NCI-H1105 treated with DMSO at 0.1 percent for 48 hours (cell line): ENCODE measurements at regions not wholly inside any gene's neighbourhood (a gene's known extent, or its start where the extent isn't known, plus 50 kb on each side); places are given as distances from the start of the nearest gene placed in this dataset.

ENCODE experiments used
- DNase-seq: peaks from one replicate; lab custom pipeline; 2025; lab: John Stamatoyannopoulos, UW

DNA sequence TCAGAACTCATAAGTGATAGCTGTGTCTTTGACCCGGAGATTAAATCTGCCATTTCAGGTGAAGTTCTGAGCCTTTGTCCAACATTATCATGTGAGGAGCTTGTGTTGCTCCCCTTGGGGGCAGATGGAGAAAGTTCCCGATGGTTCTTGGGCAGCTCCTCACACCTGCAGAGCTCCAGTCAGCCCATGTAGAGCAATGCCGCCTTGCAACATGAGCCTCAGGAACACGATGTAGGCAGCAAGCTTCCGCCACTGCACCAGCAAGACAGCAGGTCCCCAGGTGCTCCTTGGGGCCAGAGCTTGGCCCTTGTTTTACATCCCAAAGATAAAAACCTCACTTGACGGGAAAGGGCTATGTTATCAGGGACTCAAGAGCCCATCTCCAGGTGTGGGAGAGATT lies 292.7 kb downstream of the IRX1 start:
- no peak for DNase-seq

DNA sequence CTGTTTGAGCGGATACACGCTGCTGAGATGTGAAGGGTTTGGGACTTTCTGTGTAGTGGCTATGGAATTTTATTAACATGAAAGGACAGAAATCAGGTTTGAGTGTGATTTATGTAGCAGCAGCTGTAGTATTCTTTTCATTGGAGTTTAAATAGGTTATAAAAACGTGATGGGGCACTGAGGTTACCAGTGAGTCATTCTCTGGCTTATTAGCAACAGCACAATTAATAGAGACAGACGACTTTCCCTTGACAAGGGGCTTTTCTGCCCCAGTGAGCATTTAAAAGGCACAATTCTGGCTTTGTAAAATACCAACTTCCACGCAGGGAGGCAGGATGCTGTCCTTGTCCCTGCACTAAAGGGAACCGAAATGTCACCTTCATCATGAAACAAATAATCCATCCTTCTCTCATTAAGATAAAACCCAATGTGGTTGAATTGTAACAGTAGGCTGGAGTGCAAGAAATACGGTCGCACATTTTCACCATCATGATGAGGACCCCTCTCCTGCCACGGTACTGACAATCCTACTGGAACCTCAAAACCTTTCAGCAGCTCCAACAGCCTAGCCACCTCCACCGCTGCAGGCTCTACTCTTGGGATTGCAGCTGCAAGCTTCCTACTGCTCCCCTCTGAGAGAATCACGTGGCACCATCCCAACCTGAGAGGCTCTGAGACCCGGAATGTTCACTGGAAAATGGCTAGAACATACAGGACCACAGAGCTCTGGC lies 293.9 kb downstream of the IRX1 start:
- no peak for DNase-seq

DNA sequence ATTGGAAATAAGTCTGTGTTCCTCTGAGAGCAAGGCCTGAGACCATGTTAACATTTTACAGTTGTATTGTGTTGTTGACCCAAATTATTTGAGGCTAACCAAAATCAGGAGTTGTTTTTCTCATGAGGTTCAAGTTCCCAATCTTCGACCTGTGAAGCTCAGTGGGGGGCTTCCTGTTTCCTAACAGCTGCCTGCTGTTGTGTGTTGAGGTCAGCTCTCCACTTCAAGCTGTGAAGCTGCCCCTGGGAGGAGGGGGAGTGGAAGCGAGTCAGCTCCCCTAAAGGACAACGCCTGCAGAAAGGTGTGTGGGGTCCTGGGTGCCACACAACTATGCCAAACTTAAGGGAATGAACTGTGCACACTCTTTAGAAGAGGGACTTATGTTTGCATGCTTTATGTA lies 295.5 kb downstream of the IRX1 start:
- no peak for DNase-seq

DNA sequence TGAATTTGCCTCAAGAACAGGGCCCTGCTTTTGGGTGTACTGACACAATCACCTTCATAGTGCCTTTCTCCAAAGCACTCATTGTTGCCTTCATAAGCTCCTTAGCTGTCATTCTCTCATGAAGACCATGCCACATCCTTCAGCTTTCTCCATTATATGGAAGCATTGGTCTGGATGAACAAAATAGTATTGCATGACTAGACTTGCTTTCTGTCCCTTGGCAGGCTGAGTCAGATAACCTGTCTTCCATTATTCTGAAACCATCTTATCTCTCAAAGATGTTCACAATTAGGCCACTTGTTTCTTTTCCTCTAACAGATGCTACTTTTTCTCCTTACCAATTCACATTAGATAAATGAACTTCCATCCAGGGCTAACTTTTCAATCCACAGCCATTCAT lies 297.9 kb downstream of the IRX1 start:
- DNase-seq: no peak

DNA sequence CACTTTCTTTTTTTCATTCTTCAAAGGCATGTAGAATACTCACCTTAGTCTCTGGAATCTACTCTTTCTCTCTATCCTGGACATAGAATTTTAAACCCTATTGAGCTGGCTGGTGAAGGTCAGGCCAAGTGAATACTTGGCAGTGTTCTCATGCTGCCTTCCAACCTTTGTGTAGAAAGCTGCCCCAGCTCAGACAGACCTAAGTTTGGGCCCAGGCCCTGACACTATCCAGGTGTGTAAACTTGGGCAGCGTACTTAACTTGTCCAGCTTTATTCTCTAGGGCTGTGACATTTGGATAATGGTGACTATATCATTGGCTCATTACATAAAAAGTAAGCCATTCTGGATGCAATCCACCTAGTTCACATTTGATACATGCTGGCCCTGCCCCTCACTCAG lies 298.3 kb downstream of the IRX1 start:
- no peak for DNase-seq

DNA sequence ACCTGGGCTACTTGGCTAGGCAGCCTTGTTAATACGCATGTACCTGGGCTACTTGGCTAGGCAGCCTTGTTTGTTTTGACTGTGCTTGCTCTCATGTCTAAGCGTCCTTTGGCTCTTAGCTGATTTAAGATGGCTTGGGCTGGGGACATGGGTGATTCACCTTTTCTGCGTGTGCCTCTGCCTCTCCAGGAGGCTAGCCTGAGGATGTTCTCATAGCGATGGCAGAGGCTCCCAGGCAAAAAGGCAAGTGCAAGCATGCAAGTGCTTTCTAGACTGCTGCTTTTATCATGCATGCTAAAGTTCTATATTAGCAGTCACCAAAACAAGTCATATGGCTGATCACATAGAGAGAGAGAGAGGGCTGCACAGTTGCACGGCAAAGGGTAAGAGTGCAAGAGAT lies 300.5 kb downstream of the IRX1 start:
- no peak for DNase-seq

DNA sequence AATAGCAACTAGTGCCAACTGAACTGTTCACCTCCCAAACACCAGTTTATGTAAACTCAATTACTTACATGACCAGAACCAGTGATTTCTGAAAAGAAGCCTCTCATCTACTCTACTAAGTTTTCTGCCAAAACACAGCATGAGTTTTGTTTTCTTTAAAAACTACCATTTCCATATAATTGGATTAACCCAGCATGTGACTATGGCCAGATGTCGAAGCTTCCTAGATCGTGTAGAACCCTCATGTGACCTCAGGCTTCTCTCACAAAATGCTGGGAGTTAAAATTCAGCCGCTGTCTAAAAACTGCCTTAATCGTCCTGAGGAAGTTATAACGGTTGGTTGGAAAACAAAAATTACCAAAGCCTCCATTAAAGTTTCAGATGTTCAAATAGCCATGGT lies 303.5 kb downstream of the IRX1 start:
- DNase-seq: no peak

DNA sequence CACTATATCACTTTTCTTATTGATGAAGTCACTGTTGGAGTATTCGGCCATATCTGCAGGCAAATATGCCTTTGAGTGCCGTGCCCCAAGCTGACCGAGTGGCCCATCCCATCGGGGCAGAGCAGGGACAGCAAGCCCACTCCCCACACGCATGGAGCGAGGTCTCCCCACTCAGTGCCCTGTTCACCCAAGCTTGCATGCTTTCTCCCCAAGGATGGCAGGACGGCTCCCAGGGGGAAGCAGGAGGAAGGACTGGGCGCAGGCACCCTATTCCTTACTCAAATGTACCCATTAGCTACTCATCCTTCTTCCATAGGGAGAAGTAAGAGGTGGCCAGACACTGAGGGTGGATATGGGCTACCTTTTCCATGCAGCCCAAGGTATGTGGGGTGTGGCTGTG lies 309.0 kb downstream of the IRX1 start:
- DNase-seq: no peak

DNA sequence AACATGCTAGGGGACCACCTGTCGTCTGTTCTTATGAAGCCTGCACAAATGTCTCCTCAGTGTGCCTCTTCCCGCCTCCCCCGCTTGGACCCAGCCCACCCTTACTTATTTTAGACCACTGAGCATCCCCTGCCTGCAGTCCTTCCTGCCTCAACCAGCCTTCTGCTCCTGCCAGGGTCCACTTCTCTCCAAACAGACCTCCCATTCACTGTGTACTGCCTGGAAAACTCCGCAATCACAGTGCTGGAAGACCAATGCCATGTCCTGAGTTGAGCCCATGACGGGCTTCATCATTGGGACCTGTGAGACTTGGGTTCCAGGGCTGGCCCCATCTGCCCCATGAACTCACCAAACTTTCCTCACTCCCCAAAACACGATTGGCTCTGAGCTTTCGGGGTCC lies 309.4 kb downstream of the IRX1 start:
- no peak for DNase-seq

DNA sequence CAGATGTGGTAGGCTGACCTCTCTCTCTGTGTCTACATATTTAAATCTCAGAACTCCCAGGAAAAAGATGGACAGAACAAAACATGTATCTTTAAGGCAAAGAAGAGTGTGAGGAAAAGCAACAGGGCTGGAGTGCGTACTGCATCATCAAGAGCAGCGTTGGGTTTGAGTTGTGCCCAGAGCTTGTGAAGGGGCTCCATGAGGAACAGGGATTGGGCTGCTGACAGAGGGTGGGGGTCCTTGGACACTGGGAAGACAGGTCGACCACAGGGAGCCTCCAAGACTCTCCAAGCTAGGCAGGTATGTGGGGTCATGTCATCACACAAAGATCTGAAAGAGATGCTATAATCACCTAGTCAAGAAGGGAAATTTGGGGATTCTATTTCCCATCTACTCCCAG lies 309.9 kb downstream of the IRX1 start:
- DNase-seq: no peak

DNA sequence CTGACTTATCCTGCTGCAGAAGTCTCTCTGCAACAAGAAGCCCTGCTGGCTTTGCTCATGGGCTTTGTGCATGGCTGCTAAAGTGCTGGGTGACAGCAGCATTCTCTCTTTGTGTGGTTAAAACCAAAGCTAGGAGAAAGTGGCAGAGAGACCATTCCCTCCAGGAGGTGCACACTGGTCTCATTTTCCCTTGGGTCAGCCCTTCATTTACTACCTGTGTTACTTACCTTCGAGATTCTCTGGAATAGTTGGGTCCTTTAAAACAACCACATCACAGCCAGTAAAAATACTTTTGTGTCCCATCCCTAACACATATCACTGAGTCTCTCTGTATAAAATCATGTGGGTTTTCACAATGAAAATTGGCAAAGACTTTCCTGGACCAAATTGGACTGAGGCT lies 315.5 kb downstream of the IRX1 start:
- DNase-seq: no peak

DNA sequence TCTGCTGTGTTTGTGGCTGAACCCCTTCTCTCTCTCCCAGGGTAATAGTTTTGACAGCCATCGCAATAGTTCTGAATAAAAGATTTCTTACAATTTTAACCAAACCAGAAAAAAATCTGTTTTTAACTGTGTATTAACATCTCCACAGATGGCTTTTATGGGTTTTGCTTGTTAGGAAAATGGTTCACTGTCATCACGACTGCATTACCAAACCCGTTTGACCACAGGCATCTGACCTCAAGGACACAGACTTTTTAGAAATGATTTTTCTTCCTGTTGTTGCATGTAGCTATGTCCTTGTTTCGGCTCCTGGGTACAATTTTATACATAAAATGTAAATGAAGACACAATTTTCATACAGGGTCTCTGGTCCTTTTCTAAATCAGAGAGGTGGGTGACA lies 316.1 kb downstream of the IRX1 start:
- DNase-seq: no peak

DNA sequence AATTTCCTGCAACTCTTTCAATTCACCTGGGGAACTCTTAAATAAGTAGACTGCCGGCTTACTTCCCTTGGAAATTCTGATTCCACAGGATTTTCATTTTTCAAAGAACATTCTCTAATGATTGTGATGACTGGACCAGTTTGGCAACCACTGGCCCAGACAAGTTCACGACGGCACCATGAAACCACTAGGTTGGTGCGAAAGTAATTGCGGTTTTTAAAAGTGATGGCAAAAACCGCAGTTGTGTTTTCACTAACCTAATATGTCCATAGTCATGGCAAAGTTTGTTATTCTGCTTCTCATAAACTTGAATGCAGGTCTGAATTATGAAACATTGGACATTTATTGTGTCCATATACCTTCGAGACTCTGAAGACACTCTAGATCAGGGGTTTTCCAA lies 317.2 kb downstream of the IRX1 start:
- DNase-seq: no peak

DNA sequence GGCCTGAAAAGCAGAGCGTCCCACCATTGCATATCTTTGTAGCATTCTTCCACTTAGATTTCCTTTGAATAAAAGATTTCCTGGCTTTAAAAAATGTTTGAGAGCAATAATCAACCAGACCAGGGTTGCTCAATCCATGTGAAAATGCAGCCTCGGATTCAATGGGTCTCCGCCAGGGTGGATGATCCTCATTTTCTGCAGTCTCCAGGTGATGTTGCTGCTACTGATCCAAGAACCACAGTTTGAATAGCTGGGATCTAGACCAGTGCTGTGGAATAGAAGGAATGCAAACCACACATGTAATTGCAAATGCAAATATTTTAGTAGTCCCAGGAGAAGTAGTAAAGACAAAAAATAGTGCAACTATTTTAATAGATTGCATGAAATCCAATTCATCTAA lies 317.6 kb downstream of the IRX1 start:
- DNase-seq: no peak

DNA sequence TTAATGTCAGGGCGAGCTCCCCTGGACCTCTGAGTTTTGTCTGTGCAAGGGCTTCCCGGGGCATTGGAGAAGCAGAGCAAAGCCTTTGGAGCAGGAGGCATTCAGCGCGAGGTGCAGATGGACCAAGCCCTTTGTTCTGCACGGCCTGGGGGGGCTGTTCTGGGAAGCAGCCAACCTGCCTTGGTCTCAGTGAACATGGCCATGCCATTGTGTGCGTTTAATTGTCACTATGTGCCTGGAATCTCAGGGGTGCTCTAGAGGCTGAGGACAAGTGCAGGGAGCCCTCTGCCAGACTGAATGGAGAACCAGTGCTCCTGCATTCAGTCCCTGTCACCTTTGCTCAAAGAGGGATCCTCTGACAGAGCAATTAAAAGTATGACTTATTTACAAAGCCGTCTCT lies 329.4 kb downstream of the IRX1 start:
- DNase-seq: no peak

DNA sequence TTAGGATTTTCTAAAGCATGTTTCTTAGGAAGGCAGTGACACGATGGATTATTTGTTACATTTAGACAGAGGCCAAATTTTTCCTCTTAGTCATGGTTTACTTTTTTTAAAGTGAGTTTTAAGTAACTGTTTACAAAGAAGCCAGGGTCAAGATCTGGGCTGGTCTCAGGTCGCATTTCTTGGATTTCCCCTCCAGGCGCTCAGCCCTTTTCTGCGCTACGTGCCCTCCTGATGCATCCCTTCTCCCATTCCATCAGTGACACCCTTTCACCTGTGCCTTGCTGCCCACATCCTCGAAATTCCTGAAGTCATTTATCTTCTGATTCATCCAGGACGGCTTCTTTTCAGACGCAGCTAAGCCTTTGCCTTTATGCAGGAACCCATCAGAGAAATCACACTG lies 330.3 kb downstream of the IRX1 start:
- no peak for DNase-seq

DNA sequence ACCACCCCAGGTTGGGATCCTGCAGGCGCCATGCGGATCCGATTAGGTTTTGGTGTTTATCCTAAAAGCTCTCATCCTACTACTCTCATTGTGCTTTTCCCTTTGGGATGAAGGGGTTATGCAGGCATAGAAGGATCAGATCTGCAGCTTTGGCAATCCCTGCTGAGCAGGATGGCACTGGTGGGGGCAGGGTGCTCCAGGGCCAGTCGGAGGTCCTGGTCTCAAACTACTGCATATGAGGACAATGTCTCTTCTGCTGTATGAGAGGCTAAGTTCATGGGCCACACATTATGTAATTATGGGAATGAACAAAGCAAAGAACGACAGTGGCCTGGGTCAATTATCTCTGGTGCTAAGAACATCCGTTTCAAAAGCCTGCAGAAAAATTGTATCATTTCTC lies 334.2 kb downstream of the IRX1 start:
- no peak for DNase-seq

DNA sequence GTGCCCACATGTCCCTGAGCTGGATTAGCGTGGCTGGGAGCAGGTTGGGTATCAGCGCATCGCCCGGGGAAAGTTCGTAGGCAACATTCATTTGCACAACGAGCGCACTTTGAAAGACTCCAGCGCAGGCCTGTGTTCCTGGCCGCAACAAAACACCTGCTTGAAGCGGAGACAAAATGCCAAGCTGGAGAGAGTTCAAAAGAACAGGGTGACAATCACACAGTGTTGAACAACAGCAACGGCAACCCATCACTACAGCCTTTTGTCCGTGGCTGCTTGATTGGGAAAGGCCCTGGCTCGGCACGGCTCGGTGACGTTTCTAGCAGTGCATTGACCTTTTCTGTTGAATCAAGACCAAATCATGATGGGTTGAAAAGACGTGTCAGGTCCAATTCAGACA lies 336.3 kb downstream of the IRX1 start:
- no peak for DNase-seq

DNA sequence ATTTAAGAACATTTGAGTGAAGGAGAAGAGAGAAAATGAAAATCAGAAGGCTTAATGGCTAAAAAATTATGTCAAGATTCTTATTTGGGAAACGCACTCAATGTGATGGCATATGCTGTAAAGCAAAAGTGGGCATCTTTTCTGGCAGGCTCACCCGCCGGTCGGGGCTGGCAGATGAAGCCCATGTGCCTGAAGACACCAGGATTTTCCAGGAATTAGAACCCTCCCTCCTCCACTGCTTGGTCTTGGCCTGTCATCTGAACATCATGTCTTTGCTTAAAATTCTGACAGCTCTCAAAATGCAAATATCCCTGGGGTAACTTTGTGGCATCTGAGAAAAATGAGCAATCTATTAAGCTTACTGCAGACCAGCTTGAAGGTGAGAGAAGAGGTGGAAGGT lies 337.9 kb downstream of the IRX1 start:
- DNase-seq: no peak

DNA sequence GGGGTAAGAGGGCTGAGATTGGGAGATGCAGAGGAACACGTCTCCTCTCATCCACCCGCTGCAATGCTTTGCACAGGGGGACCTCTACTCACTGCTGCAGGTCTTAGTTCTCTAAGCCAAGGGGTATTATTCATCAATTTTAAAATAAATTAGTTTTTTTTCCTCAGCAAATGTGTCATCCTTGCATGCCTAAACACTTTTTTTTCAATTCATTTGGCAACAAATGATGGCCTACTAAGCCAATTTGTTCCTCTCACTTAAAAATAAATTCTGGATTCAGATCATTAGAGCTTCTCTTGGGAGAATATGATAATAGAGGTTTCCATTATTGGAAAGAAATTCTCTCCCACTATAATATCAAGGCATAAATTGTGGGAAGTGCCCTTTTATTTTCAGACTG lies 338.3 kb downstream of the IRX1 start:
- no peak for DNase-seq

DNA sequence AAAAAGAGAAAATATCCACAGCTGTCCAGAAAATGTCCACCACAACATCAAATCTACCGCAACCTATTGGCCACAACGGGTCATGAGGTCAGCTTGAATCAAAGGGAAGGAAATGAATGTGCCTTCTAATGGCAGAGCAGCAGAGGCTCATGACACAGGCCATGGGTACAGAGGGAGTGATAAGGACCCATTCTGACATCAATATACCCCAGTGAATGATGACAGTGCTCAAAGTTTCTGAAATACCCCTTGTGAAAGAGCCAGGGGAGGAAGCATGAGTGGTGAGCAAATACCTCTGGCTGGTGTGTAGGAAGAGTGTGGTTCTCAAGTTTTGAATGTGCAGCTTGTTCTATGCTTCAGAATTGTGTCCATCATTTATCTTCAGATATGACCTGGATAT lies 348.2 kb downstream of the IRX1 start:
- DNase-seq: no peak

DNA sequence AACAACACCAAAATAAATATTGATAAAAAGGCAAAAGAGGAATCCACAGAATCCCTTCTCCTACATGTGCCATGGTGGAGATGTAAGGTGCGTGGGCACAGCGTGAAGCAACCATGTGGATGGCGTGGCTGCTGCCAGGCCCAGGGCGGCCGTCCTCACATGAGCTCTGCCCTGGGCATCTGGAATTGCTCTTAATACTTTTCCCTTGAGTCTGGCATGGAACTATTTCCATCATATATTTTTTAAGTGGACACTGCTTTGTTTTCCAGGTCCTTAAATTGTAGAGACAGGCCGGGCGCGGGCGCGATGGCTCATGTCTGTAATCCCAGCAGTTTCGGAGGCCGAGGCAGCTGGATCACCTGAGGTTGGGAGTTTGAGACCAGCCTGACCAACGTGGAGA lies 349.3 kb downstream of the IRX1 start:
- no peak for DNase-seq

DNA sequence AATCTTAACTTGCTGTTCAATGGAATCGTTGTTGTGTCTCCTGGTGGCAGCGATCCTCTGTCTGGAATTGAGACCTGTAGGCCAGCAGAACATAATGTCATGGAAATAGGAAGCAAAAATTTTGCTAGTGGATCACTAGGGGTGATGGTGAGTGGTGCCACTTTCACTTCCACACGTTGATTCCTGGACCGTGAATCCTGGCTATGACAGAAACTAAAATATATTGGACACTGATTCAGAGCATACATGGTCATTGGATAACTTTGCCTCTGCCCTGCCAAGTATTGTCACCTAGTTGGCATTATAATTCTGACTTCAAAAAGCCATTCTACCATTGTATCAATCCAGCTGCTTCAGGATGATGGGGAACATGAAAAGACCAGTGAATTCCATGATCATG lies 353.2 kb downstream of the IRX1 start:
- no peak for DNase-seq

DNA sequence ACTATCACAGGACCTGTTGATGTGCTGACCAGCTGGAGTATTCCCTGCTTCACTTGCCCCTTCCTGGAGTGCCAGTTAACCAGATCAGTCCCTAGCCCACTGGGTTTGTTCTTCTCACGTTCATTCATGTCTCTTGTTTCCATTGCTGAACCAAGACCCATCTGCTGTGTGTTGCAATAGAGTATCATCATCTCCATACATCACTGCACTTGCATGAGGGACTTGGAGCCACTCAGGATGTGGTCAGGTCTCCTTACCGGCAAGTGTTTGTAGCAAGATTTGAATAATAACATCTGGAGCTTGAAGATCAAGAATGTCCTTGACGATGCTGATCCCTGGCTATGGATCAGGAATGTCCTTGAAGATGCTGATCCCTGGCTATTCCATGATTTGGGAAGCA lies 358.6 kb downstream of the IRX1 start:
- DNase-seq: no peak

DNA sequence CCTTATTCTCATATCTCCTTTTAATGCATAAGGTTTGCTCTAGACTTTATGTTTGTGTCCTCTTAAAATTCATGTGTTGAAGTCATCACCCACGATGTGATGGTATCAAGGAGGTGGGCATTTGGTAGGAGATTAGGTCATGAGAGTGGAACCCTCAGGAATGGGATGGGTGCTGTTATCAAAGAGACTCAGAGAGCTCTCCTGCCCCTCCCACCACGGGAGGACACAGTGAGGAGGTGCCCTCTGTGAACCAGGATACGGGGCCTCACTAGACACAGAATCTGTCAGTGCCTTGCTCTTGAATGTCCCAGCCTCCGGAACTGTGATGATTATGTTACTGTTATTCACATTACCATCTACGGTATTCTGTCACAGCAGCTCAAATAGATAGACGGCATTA lies 359.0 kb downstream of the IRX1 start:
- DNase-seq: no peak
